Mesothelial cell of epicardium (in vitro differentiated cells): ENCODE measurements at regions not wholly inside any gene's neighbourhood (a gene's known extent, or its start where the extent isn't known, plus 50 kb on each side); places are given as distances from the start of the nearest gene placed in this dataset.

Experiments used
- DNase-seq, 2 experiments: peaks; one replicate each; pipeline ENCODE4 v3.0.0; 2021; ENCODE audit warnings: low spot score in 2 of 2; ENCODE audit not compliant: unreplicated experiment in 2 of 2
- H3K27ac Mint-ChIP-seq: 2 replicates; pipeline ENCODE4 v1.8.0; 2021; ENCODE audit warnings: mixed read lengths
- H3K27me3 Mint-ChIP-seq: 2 replicates; pipeline ENCODE4 v1.8.0; 2021; ENCODE audit warnings: low read depth, mixed read lengths
- H3K36me3 Mint-ChIP-seq: 2 replicates; pipeline ENCODE4 v1.8.0; 2021; ENCODE audit warnings: mixed read lengths
- H3K4me1 Mint-ChIP-seq: 2 replicates; pipeline ENCODE4 v1.8.0; 2021; ENCODE audit warnings: mixed read lengths
- H3K4me3 Mint-ChIP-seq: 2 replicates; pipeline ENCODE4 v1.8.0; 2021; ENCODE audit warnings: mild to moderate bottlenecking, moderate library complexity, mixed read lengths
- H3K9me3 Mint-ChIP-seq: 2 replicates; pipeline ENCODE4 v1.8.0; 2021; ENCODE audit warnings: mixed read lengths
- TF ChIP-seq, protein P1 (sequence below): fragments of 200-600 bp; sonication (generic); IDR thresholded peaks from one replicate; pipeline ENCODE4 v1.5.0; 2021; ENCODE audit warnings: antibody characterized with exemption; ENCODE audit not compliant: unreplicated experiment

DNA sequence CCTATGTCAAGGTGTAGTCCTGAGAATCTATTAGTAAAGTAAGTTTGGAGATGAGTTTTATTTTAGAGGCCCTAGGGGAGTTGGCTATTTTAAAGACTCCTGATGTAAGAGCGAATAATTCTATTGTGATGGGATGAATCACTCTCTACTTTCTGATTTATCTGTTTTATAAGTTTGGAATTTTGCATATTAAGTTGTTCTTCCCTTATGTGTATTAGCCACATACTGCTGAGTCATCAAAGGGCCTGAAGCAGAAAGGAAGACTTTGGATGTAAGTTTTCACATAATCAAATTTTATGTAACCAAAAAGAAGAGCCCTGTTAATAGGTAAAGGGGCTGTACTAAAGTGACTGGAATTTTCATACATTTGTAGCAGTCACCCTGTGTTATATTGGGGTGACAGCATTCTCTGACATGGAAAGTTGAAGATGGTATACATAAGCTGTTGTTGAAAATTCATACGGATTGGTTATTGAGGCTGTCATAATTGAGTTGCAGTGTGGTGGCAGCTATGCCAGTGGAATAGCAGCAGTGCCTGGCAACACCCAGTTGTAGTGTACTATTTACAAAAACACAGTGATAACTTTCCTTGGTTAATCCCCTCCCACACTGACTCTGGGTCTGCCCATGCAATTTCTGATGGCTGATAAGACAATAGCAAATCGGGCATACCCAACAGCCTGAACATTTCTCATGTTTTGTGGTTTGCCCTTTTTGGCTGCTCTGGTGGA is 90.6 kb upstream of the NTM start:
- TF ChIP-seq, protein P1, sequence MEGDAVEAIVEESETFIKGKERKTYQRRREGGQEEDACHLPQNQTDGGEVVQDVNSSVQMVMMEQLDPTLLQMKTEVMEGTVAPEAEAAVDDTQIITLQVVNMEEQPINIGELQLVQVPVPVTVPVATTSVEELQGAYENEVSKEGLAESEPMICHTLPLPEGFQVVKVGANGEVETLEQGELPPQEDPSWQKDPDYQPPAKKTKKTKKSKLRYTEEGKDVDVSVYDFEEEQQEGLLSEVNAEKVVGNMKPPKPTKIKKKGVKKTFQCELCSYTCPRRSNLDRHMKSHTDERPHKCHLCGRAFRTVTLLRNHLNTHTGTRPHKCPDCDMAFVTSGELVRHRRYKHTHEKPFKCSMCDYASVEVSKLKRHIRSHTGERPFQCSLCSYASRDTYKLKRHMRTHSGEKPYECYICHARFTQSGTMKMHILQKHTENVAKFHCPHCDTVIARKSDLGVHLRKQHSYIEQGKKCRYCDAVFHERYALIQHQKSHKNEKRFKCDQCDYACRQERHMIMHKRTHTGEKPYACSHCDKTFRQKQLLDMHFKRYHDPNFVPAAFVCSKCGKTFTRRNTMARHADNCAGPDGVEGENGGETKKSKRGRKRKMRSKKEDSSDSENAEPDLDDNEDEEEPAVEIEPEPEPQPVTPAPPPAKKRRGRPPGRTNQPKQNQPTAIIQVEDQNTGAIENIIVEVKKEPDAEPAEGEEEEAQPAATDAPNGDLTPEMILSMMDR = no peak
- Mint-ChIP-seq H3K36me3 (no peaks in the 10 kb centered on the region), H3K4me1 (no peaks in the 10 kb centered on the region), H3K27me3 (peaks cover 7% of the 10 kb centered on the region), H3K4me3 (no peak overlapping the region), H3K9me3 (no peaks in the 10 kb centered on the region), H3K27ac (no peak overlapping the region)
- DNase-seq = no peak

DNA sequence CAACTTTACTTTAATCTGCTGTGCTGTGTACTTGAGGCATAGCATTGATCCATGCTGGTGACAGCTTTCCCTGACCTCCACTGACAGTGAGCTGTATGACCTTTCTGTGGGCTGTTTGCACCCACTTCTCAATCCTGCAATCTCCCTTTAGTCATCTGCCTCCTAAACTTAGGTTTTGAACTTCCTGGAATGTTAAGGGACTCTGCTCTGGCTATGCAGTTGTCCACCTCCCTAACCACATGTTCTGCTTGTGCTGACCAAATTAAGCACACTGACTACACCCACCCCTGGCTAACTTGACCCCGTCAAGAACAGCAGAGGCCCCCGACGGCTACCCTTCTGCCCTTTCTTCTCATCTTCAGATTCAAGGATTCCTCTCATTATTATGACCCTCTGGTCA is 89.1 kb upstream of the NTM start:
- no peaks in the 10 kb centered on the region for H3K9me3 Mint-ChIP-seq
- no peaks in the 10 kb centered on the region for H3K4me1 Mint-ChIP-seq
- H3K36me3 Mint-ChIP-seq = no peaks in the 10 kb centered on the region
- H3K27ac Mint-ChIP-seq = no peak overlapping the region
- DNase-seq = no peak
- TF ChIP-seq, protein P1 = no peak
- H3K27me3 Mint-ChIP-seq = peaks cover 4% of the 10 kb centered on the region
- H3K4me3 Mint-ChIP-seq = no peak overlapping the region

DNA sequence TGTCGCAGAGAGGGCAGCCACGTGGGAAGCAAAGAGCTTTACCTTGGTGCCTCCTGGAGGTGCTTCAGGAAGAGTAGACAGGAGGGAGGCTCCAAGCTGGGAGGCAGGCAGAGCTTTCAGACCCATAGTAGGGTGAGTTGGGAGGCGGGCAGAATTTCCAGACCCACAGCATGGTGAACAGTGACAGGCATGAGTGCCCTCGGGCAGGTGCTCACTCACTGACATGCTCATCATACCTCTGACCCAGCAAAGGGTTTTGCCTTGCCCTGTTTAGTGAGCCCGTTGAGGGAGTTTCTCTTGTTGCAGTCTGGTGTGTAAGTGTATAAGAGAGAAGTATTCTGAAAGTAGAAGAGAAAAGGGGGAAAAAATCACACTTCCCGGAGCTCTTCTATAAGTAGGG is 86.4 kb upstream of the NTM start:
- peaks cover 8% of the 10 kb centered on the region for H3K27me3 Mint-ChIP-seq
- no peak overlapping the region for H3K4me3 Mint-ChIP-seq
- TF ChIP-seq, protein P1 = no peak
- DNase-seq = no peak
- H3K27ac Mint-ChIP-seq = no peak overlapping the region
- no peaks in the 10 kb centered on the region for H3K9me3 Mint-ChIP-seq
- no peaks in the 10 kb centered on the region for H3K4me1 Mint-ChIP-seq
- no peaks in the 10 kb centered on the region for H3K36me3 Mint-ChIP-seq

DNA sequence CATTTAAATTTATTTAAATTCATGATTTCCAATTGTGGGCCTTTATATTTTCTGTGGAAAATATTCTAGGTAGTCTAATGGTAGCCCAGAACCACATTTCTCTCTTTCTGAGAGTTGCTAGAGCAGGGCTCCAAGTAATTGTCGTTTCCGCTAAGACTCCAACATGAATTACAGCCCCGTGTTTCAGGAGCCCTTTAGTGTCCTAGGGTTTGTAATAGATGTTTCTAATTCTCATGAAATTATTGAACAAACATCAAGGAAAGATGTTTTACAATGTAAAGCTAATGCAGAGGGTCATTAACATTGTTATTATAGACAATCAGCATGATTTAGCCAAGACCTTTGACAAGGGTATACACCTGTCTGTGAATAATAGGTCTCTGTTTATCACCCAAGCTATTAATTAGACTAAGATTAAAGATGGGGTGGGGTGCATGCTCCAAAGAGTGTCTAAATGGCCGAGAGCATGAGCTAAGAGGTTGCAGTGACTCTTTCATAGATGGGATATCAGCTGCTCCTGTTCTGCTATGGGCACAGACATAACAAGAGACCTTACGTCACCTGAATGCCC is 81.8 kb upstream of the NTM start:
- no peaks in the 10 kb centered on the region for H3K9me3 Mint-ChIP-seq
- H3K4me1 Mint-ChIP-seq = peaks cover 2% of the 10 kb centered on the region
- H3K4me3 Mint-ChIP-seq = no peak overlapping the region
- peaks cover 22% of the 10 kb centered on the region for H3K27me3 Mint-ChIP-seq
- DNase-seq = no peak
- H3K36me3 Mint-ChIP-seq = no peaks in the 10 kb centered on the region
- H3K27ac Mint-ChIP-seq = no peak overlapping the region
- TF ChIP-seq, protein P1 = no peak

DNA sequence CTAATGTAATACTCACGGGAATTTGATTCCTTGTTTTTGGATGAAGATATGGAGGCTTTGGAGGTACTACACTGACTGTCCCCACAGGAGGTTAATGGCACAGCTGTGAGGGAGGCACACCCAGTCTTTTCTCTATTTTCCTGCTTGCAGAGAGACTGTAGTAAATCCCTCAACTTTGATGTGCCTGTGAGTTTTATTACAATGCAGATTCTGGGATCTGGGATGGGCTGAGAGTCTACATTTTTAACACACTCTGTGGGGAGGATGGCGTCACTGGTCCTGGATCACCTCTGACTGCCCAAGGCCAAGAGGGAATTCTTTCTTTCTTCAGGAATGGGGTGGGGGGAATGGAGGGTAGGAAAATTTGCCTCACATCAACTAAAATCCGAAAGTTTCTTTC is 80.2 kb upstream of the NTM start:
- Mint-ChIP-seq H3K27me3 (peaks cover 17% of the 10 kb centered on the region), H3K27ac (no peak overlapping the region), H3K9me3 (no peaks in the 10 kb centered on the region), H3K36me3 (no peaks in the 10 kb centered on the region), H3K4me1 (peaks cover 2% of the 10 kb centered on the region), H3K4me3 (no peak overlapping the region)
- TF ChIP-seq, protein P1 = no peak
- DNase-seq = no peak
